ENCODE measurements at regions not wholly inside any gene's neighbourhood (a gene's known extent, or its start where the extent isn't known, plus 50 kb on each side); places are given as distances from the start of the nearest gene placed in this dataset.

DNA sequence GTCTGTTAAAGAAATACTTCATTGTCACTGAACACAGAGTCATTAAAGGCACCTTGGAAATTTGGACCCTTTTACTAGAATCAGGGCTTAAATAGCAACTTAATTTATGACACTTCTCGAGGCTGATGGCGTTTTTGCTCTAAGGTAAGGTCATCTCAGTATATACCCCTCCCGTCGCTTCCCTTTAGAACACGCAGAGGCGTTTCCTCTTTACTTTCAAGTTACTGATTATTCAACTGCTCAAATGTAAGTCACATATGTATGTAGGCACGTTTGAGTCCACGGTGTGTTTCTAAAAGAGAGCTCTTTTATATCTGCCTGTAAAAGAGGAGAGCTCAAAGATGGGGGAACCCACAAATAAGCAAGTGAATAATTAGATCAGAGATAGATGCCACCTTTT lies 181.5 kb downstream of the TSHZ3 start:
- no peaks in the 10 kb centered on the region for H3K27me3 ChIP-seq (ENCODE audit: insufficient read depth)
- DNase-seq (ENCODE audit: low spot score) (no peak), ATAC-seq (no peak)
- H3F3A ChIP-seq (replicated peaks; ENCODE audit: low read depth): no peaks in the 10 kb centered on the region
- 0 out of 2 replicates have a peak overlapping the region, but pooled peaks have one; percentile 20 for H2AFZ ChIP-seq
- Mint-ChIP-seq H3K27me3 (ENCODE audit: insufficient read depth, low read depth, poor library complexity) (peaks cover 5% of the 10 kb centered on the region), H3K4me3 (no peak overlapping the region), H3K36me3 (ENCODE audit: low read depth) (no peaks in the 10 kb centered on the region), H3K27ac (no peak overlapping the region), H3K4me1 (no peaks in the 10 kb centered on the region), H3K9me3 (no peaks in the 10 kb centered on the region)
- H4K20me1 ChIP-seq (replicated peaks; ENCODE audit: insufficient read depth): no peaks in the 10 kb centered on the region
- no peak overlapping the region for H3K4me2 ChIP-seq
- no peak overlapping the region for H3K27ac ChIP-seq (ENCODE audit: low read depth)
- no peaks in the 10 kb centered on the region for H3K36me3 ChIP-seq (ENCODE audit: insufficient read depth)
- H3K9me2 ChIP-seq (ENCODE audit: insufficient read depth): peaks cover 4% of the 10 kb centered on the region; the same call in 1 of the 2 replicates
- no peaks in the 10 kb centered on the region for H3K79me2 ChIP-seq (replicated peaks; ENCODE audit: insufficient read depth)
- no peaks in the 10 kb centered on the region for H3K4me1 ChIP-seq (ENCODE audit: insufficient read depth)
- H3K4me3 ChIP-seq: no peak overlapping the region
- TF ChIP-seq, protein P1, sequence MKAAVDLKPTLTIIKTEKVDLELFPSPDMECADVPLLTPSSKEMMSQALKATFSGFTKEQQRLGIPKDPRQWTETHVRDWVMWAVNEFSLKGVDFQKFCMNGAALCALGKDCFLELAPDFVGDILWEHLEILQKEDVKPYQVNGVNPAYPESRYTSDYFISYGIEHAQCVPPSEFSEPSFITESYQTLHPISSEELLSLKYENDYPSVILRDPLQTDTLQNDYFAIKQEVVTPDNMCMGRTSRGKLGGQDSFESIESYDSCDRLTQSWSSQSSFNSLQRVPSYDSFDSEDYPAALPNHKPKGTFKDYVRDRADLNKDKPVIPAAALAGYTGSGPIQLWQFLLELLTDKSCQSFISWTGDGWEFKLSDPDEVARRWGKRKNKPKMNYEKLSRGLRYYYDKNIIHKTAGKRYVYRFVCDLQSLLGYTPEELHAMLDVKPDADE (IDR thresholded peaks at IDR 0.05): no peak
- TF ChIP-seq, protein P2, sequence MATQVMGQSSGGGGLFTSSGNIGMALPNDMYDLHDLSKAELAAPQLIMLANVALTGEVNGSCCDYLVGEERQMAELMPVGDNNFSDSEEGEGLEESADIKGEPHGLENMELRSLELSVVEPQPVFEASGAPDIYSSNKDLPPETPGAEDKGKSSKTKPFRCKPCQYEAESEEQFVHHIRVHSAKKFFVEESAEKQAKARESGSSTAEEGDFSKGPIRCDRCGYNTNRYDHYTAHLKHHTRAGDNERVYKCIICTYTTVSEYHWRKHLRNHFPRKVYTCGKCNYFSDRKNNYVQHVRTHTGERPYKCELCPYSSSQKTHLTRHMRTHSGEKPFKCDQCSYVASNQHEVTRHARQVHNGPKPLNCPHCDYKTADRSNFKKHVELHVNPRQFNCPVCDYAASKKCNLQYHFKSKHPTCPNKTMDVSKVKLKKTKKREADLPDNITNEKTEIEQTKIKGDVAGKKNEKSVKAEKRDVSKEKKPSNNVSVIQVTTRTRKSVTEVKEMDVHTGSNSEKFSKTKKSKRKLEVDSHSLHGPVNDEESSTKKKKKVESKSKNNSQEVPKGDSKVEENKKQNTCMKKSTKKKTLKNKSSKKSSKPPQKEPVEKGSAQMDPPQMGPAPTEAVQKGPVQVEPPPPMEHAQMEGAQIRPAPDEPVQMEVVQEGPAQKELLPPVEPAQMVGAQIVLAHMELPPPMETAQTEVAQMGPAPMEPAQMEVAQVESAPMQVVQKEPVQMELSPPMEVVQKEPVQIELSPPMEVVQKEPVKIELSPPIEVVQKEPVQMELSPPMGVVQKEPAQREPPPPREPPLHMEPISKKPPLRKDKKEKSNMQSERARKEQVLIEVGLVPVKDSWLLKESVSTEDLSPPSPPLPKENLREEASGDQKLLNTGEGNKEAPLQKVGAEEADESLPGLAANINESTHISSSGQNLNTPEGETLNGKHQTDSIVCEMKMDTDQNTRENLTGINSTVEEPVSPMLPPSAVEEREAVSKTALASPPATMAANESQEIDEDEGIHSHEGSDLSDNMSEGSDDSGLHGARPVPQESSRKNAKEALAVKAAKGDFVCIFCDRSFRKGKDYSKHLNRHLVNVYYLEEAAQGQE (IDR thresholded peaks at IDR 0.05; ENCODE audit: unreplicated experiment): no peak
- TF ChIP-seq CREB1 (CRISPR knock-in tag; IDR thresholded peaks at IDR 0.05; ENCODE audit: low read depth) (no peak), JUNB (IDR thresholded peaks at IDR 0.05; ENCODE audit: unreplicated experiment) (no peak), POLR2AphosphoS5 (IDR thresholded peaks at IDR 0.05; ENCODE audit: low read depth) (no peak), STAT1 (IDR thresholded peaks at IDR 0.05; ENCODE audit: unreplicated experiment) (no peak), EZH2 (IDR thresholded peaks at IDR 0.05; ENCODE audit: low read depth, unreplicated experiment) (no peak), ZNF114 (CRISPR knock-in tag; IDR thresholded peaks at IDR 0.05) (no peak), ZNF331 (CRISPR knock-in tag; IDR thresholded peaks at IDR 0.05; ENCODE audit: low read depth) (no peak), NANOG (IDR thresholded peaks at IDR 0.05; ENCODE audit: borderline replicate concordance) (no peak), EZH2phosphoT487 (IDR thresholded peaks at IDR 0.05; ENCODE audit: unreplicated experiment) (no peak)
- TF ChIP-seq, protein P3, sequence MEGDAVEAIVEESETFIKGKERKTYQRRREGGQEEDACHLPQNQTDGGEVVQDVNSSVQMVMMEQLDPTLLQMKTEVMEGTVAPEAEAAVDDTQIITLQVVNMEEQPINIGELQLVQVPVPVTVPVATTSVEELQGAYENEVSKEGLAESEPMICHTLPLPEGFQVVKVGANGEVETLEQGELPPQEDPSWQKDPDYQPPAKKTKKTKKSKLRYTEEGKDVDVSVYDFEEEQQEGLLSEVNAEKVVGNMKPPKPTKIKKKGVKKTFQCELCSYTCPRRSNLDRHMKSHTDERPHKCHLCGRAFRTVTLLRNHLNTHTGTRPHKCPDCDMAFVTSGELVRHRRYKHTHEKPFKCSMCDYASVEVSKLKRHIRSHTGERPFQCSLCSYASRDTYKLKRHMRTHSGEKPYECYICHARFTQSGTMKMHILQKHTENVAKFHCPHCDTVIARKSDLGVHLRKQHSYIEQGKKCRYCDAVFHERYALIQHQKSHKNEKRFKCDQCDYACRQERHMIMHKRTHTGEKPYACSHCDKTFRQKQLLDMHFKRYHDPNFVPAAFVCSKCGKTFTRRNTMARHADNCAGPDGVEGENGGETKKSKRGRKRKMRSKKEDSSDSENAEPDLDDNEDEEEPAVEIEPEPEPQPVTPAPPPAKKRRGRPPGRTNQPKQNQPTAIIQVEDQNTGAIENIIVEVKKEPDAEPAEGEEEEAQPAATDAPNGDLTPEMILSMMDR (conservative IDR thresholded peaks at IDR 0.05; ENCODE audit: low read depth in 2 of 2): no peak
- TF ChIP-seq, protein P4, sequence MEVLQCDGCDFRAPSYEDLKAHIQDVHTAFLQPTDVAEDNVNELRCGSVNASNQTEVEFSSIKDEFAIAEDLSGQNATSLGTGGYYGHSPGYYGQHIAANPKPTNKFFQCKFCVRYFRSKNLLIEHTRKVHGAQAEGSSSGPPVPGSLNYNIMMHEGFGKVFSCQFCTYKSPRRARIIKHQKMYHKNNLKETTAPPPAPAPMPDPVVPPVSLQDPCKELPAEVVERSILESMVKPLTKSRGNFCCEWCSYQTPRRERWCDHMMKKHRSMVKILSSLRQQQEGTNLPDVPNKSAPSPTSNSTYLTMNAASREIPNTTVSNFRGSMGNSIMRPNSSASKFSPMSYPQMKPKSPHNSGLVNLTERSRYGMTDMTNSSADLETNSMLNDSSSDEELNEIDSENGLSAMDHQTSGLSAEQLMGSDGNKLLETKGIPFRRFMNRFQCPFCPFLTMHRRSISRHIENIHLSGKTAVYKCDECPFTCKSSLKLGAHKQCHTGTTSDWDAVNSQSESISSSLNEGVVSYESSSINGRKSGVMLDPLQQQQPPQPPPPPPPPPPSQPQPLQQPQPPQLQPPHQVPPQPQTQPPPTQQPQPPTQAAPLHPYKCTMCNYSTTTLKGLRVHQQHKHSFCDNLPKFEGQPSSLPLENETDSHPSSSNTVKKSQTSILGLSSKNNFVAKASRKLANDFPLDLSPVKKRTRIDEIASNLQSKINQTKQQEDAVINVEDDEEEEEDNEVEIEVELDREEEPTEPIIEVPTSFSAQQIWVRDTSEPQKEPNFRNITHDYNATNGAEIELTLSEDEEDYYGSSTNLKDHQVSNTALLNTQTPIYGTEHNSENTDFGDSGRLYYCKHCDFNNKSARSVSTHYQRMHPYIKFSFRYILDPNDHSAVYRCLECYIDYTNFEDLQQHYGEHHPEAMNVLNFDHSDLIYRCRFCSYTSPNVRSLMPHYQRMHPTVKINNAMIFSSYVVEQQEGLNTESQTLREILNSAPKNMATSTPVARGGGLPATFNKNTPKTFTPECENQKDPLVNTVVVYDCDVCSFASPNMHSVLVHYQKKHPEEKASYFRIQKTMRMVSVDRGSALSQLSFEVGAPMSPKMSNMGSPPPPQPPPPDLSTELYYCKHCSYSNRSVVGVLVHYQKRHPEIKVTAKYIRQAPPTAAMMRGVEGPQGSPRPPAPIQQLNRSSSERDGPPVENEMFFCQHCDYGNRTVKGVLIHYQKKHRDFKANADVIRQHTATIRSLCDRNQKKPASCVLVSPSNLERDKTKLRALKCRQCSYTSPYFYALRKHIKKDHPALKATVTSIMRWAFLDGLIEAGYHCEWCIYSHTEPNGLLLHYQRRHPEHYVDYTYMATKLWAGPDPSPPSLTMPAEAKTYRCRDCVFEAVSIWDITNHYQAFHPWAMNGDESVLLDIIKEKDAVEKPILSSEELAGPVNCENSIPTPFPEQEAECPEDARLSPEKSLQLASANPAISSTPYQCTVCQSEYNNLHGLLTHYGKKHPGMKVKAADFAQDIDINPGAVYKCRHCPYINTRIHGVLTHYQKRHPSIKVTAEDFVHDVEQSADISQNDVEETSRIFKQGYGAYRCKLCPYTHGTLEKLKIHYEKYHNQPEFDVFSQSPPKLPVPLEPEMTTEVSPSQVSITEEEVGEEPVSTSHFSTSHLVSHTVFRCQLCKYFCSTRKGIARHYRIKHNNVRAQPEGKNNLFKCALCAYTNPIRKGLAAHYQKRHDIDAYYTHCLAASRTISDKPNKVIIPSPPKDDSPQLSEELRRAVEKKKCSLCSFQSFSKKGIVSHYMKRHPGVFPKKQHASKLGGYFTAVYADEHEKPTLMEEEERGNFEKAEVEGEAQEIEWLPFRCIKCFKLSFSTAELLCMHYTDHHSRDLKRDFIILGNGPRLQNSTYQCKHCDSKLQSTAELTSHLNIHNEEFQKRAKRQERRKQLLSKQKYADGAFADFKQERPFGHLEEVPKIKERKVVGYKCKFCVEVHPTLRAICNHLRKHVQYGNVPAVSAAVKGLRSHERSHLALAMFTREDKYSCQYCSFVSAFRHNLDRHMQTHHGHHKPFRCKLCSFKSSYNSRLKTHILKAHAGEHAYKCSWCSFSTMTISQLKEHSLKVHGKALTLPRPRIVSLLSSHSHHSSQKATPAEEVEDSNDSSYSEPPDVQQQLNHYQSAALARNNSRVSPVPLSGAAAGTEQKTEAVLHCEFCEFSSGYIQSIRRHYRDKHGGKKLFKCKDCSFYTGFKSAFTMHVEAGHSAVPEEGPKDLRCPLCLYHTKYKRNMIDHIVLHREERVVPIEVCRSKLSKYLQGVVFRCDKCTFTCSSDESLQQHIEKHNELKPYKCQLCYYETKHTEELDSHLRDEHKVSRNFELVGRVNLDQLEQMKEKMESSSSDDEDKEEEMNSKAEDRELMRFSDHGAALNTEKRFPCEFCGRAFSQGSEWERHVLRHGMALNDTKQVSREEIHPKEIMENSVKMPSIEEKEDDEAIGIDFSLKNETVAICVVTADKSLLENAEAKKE (CRISPR knock-in tag; IDR thresholded peaks at IDR 0.05): no peak
